NCI-H748 treated with DMSO at 0.1 percent for 48 hours (cell line): ENCODE measurements at regions not wholly inside any gene's neighbourhood (a gene's known extent, or its start where the extent isn't known, plus 50 kb on each side); places are given as distances from the start of the nearest gene placed in this dataset.
"Not testable (repeated sequence)": the region's sequence is repeated elsewhere in the genome, so short reads cannot be mapped to it uniquely, and the experiment has no call there.

Experiments used
- DNase-seq: peaks from one replicate; lab custom pipeline; 2025; lab: John Stamatoyannopoulos, UW

GRCh38 chr11:81420668-81421250 lies 1312.9 kb downstream of the FAM181B start:
- no peak for DNase-seq

- DNase-seq = no peak
These were observed 1336.3 kb downstream of the FAM181B start for GRCh38 chr11:81397316-81397715.

GRCh38 chr11:81394311-81394710 lies 1339.4 kb downstream of the FAM181B start:
- DNase-seq = no peak

GRCh38 chr11:81388326-81388725 lies 1345.3 kb downstream of the FAM181B start:
- no peak for DNase-seq

- DNase-seq = no peak
These were observed 1353.3 kb downstream of the FAM181B start for GRCh38 chr11:81380395-81380794.

GRCh38 chr11:81377418-81377817 lies 1356.2 kb downstream of the FAM181B start:
- DNase-seq = no peak

- no peak for DNase-seq
These were observed 1359.7 kb downstream of the FAM181B start for GRCh38 chr11:81373986-81374385.

GRCh38 chr11:81368192-81368591 lies 1365.5 kb downstream of the FAM181B start:
- no peak for DNase-seq

- DNase-seq = no peak
These were observed 1368.2 kb downstream of the FAM181B start for GRCh38 chr11:81365496-81365895.

GRCh38 chr11:81359476-81359875 lies 1374.2 kb downstream of the FAM181B start:
- DNase-seq = no peak

GRCh38 chr11:81345609-81346008 lies 1388.1 kb downstream of the FAM181B start:
- no peak for DNase-seq

GRCh38 chr11:81342966-81343365 lies 1390.7 kb downstream of the FAM181B start:
- DNase-seq = no peak

GRCh38 chr11:81340225-81340624 lies 1393.4 kb downstream of the FAM181B start:
- DNase-seq = no peak

- DNase-seq = no peak
These were observed 1394.1 kb downstream of the FAM181B start for GRCh38 chr11:81339521-81339920.

GRCh38 chr11:81337756-81338155 lies 1395.9 kb downstream of the FAM181B start:
- DNase-seq = no peak

- DNase-seq = no peak
These were observed 1401.4 kb downstream of the FAM181B start for GRCh38 chr11:81332276-81332675.

- no peak for DNase-seq
These were observed 1401.9 kb downstream of the FAM181B start for GRCh38 chr11:81331611-81332235.

- no peak for DNase-seq
These were observed 1402.6 kb downstream of the FAM181B start for GRCh38 chr11:81331088-81331487.

GRCh38 chr11:81303038-81303664 lies 1430.5 kb downstream of the FAM181B start:
- no peak for DNase-seq

GRCh38 chr11:81301166-81301830 lies 1432.4 kb downstream of the FAM181B start:
- DNase-seq = no peak

- DNase-seq = no peak
These were observed 1446.7 kb downstream of the FAM181B start for GRCh38 chr11:81286959-81287358.

- no peak for DNase-seq
These were observed 1447.1 kb downstream of the FAM181B start for GRCh38 chr11:81286550-81286949.

GRCh38 chr11:81280228-81280627 lies 1453.4 kb downstream of the FAM181B start:
- DNase-seq = not testable (repeated sequence)
